ENCODE measurements at regions not wholly inside any gene's neighbourhood (a gene's known extent, or its start where the extent isn't known, plus 50 kb on each side); places are given as distances from the start of the nearest gene placed in this dataset.

GRCh38 chr20:47926731-47927130 is 141.4 kb upstream of the SULF2 start:
- TF ChIP-seq EZH2phosphoT487 (IDR thresholded peaks at IDR 0.05; ENCODE audit: borderline replicate concordance, low read length) (no peak), CTCF (IDR thresholded peaks at IDR 0.05; ENCODE audit: low read depth, low read length, poor library complexity, severe bottlenecking) (no peak)
